Keratinocyte (primary cell): ENCODE measurements at regions not wholly inside any gene's neighbourhood (a gene's known extent, or its start where the extent isn't known, plus 50 kb on each side); places are given as distances from the start of the nearest gene placed in this dataset.

Experiments used
- DNase-seq: peaks from one replicate; pipeline ENCODE4 v3.0.0-alpha.2; 2011; ENCODE audit warnings: low read depth, missing footprints, low spot score
- FAIRE-seq: peaks from 2 replicates; lab custom pipeline; 2011; peaks lifted over from hg19 to GRCh38; lab: Jason Lieb, UNC
- H2AFZ ChIP-seq: 2 replicates; pipeline ENCODE4 v1.6.0; 2012; ENCODE audit warnings: low read length, control low read depth, inconsistent platforms; ENCODE audit not compliant: control insufficient read depth
- H3K27ac ChIP-seq: 2 replicates; pipeline ENCODE4 v1.5.1; 2011; ENCODE audit warnings: low read length; ENCODE audit not compliant: control insufficient read depth, insufficient read depth
- H3K27me3 ChIP-seq: 3 replicates; pipeline ENCODE4 v1.6.0; 2011; ENCODE audit warnings: low read length; ENCODE audit not compliant: control insufficient read depth, insufficient read depth; ENCODE audit errors: extremely low read depth
- H3K36me3 ChIP-seq, 2 experiments: 2 replicates in 1 of 2; 3 replicates in 1 of 2; pipeline ENCODE4 v1.5.1; 2011; ENCODE audit warnings: low read length in 2 of 2, mild to moderate bottlenecking in 1 of 2; ENCODE audit not compliant: control insufficient read depth in 2 of 2, insufficient read depth in 2 of 2; ENCODE audit errors: extremely low read depth in 1 of 2
- H3K4me1 ChIP-seq: 3 replicates; pipeline ENCODE4 v1.5.1; 2011; ENCODE audit warnings: low read length; ENCODE audit not compliant: control insufficient read depth, insufficient read depth; ENCODE audit errors: extremely low read depth
- H3K4me2 ChIP-seq: 3 replicates; pipeline ENCODE4 v1.6.0; 2011; ENCODE audit warnings: low read depth, low read length; ENCODE audit not compliant: control insufficient read depth, insufficient read depth; ENCODE audit errors: extremely low read depth
- H3K4me3 ChIP-seq, 3 experiments: fragments of 200-600 bp in 1 of 3; sonication (generic) in 1 of 3; 2 replicates in 2 of 3; 3 replicates in 1 of 3; pipeline ENCODE4 v1.5.1; 2011 to 2016; ENCODE audit warnings: low read length in 3 of 3, mild to moderate bottlenecking in 3 of 3, control low read depth in 2 of 3, inconsistent platforms in 1 of 3, low read depth in 1 of 3, mixed read lengths in 1 of 3, mixed run types in 1 of 3, moderate library complexity in 1 of 3; ENCODE audit not compliant: control insufficient read depth in 2 of 3, insufficient read depth in 2 of 3; ENCODE audit errors: extremely low read depth in 1 of 3
- H3K79me2 ChIP-seq: 2 replicates; pipeline ENCODE4 v1.6.0; 2012; ENCODE audit warnings: low read length; ENCODE audit not compliant: control insufficient read depth, insufficient read depth
- H3K9ac ChIP-seq: 3 replicates; pipeline ENCODE4 v1.6.0; 2011; ENCODE audit warnings: low read length; ENCODE audit not compliant: control insufficient read depth, insufficient read depth; ENCODE audit errors: extremely low read depth
- H3K9me1 ChIP-seq: 3 replicates; pipeline ENCODE4 v1.6.0; 2011; ENCODE audit warnings: low read length; ENCODE audit not compliant: control insufficient read depth, insufficient read depth; ENCODE audit errors: extremely low read depth
- H3K9me3 ChIP-seq: 2 replicates; pipeline ENCODE4 v1.5.1; 2012; ENCODE audit warnings: low read depth, low read length; ENCODE audit not compliant: control insufficient read depth
- H4K20me1 ChIP-seq: 3 replicates; pipeline ENCODE4 v1.6.0; 2011; ENCODE audit warnings: low read length; ENCODE audit not compliant: control insufficient read depth, insufficient read depth; ENCODE audit errors: extremely low read depth
- CTCF ChIP-seq, 3 experiments: IDR thresholded peaks in 1 of 3; conservative IDR thresholded peaks in 1 of 3; optimal IDR thresholded peaks in 1 of 3; 2 replicates in 2 of 3; 3 replicates in 1 of 3; pipeline versions ENCODE3 to v1.5.1; 2011; ENCODE audit warnings: low read length in 3 of 3, mild to moderate bottlenecking in 3 of 3, moderate library complexity in 2 of 3, control low read depth in 1 of 3, inconsistent platforms in 1 of 3; ENCODE audit not compliant: insufficient read depth in 2 of 3; ENCODE audit errors: extremely low read depth in 1 of 3
- EZH2 ChIP-seq: IDR thresholded peaks from one replicate; pipeline ENCODE4 v1.6.1; 2012; ENCODE audit warnings: inconsistent platforms, mild to moderate bottlenecking, low read length, moderate library complexity
- dilution Hi-C: fragments of 300-500 bp; cut with MboI; formaldehyde crosslinking; loops from one replicate; pipeline ENCODE4 v1.7.0; 2020; ENCODE audit warnings: low sequenced_read_pairs; ENCODE audit not compliant: extremely low pct_ligation_motif_present

DNA sequence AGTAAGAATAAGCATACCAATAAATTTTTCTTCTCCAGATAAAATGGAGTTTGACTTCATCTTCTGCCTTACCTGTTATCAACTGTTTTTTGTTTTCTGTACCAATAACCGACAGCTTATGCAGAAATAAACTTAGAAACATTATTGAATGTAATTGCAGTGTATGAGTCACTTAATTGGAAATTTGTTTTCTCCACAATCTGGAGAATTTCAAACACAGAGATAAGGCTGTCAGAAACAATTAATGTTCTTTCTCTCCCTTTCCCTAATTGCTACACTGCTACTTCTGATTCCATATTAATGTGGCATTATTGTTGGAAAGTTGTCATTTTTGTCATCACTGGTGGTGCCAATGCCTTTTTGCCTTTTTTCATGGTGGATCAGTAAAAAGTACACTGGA is 180.3 kb downstream of the SLCO4C1 start:
- H3K9ac ChIP-seq = no peak overlapping the region
- no peaks in the 10 kb centered on the region for H3K4me1 ChIP-seq
- H3K9me1 ChIP-seq = no peaks in the 10 kb centered on the region
- no peak for TF ChIP-seq EZH2
- no peak for TF ChIP-seq CTCF (optimal IDR thresholded peaks at IDR 0.05 in 1 of 3, IDR thresholded peaks at IDR 0.05 in 1 of 3, conservative IDR thresholded peaks at IDR 0.05 in 1 of 3; ENCODE audit: extremely low read depth in 1 of 3, insufficient read depth in 2 of 3, low read length in 3 of 3)
- no peaks in the 10 kb centered on the region for H4K20me1 ChIP-seq
- H3K9me3 ChIP-seq = no peaks in the 10 kb centered on the region
- no peaks in the 10 kb centered on the region for H3K79me2 ChIP-seq
- no peak overlapping the region for H3K27ac ChIP-seq
- no peaks in the 10 kb centered on the region for H3K36me3 ChIP-seq
- no peaks in the 10 kb centered on the region for H3K27me3 ChIP-seq
- no peak overlapping the region for H2AFZ ChIP-seq
- FAIRE-seq = no peak
- H3K4me2 ChIP-seq = no peak overlapping the region
- dilution Hi-C loops = no loop called here
- DNase-seq = no peak
- H3K4me3 ChIP-seq = no peak overlapping the region

DNA sequence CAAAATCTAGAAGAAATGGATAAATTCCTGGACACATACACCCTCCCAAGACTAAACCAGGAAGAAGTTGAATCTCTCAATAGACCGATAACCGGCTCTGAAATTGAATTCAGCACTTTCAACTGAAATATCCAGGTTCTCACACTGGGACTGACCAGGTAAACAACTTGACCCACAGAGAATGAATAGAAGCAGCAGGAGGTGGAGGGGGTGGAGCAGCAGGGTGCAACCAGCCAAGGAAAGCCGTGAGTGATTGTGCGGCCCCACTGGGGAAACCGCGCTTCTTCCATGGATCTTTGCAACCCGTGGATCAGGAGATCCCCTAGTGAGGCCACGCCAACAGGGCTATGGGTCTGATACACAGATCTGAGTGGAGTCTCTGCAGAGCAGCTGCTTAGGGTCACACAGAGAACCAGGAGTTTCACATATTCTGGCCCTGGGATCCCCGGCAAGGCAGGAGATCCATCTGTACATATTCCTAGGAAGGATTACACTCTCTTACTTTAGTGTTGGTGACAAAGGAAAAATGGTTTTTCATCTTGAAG is 181.5 kb downstream of the SLCO4C1 start:
- no peaks in the 10 kb centered on the region for H3K9me1 ChIP-seq
- no peak overlapping the region for H3K4me2 ChIP-seq
- dilution Hi-C loops = no loop called here
- H4K20me1 ChIP-seq = no peaks in the 10 kb centered on the region
- no peaks in the 10 kb centered on the region for H3K79me2 ChIP-seq
- H3K4me1 ChIP-seq = no peaks in the 10 kb centered on the region
- no peak overlapping the region for H3K9ac ChIP-seq
- FAIRE-seq (no peak), DNase-seq (no peak)
- no peak overlapping the region for H3K27ac ChIP-seq
- no peak overlapping the region for H2AFZ ChIP-seq
- no peak for TF ChIP-seq CTCF (optimal IDR thresholded peaks at IDR 0.05 in 1 of 3, IDR thresholded peaks at IDR 0.05 in 1 of 3, conservative IDR thresholded peaks at IDR 0.05 in 1 of 3; ENCODE audit: extremely low read depth in 1 of 3, insufficient read depth in 2 of 3, low read length in 3 of 3)
- no peak for TF ChIP-seq EZH2
- no peak overlapping the region for H3K4me3 ChIP-seq
- H3K9me3 ChIP-seq = no peaks in the 10 kb centered on the region
- H3K27me3 ChIP-seq = no peaks in the 10 kb centered on the region
- no peaks in the 10 kb centered on the region for H3K36me3 ChIP-seq
